Esophagus muscularis mucosa (tissue), 3 donors: ENCODE measurements at regions not wholly inside any gene's neighbourhood (a gene's known extent, or its start where the extent isn't known, plus 50 kb on each side); places are given as distances from the start of the nearest gene placed in this dataset.

Experiments used
- CTCF ChIP-seq, 3 experiments: fragments of 200-600 bp in 2 of 3; fragments of 450-650 bp in 1 of 3; sonication (generic) in 2 of 3; IDR thresholded peaks; one replicate each; pipeline ENCODE4 v1.5.1; 2017 to 2019; ENCODE audit warnings: antibody characterized with exemption in 3 of 3, mild to moderate bottlenecking in 2 of 3, moderate library complexity in 1 of 3
- POLR2A ChIP-seq: fragments of 450-650 bp; IDR thresholded peaks from one replicate; pipeline ENCODE4 v1.6.1; 2017; ENCODE audit warnings: antibody characterized with exemption, moderate library complexity, mild to moderate bottlenecking, low read depth

- TF ChIP-seq CTCF (IDR thresholded peaks at IDR 0.05) (no peak), POLR2A (no peak)
These were observed 71.2 kb upstream of the DOCK10 start for GRCh38 chr2:225113371-225114015.
